Upper lobe of left lung (tissue), 4 donors: ENCODE measurements at regions not wholly inside any gene's neighbourhood (a gene's known extent, or its start where the extent isn't known, plus 50 kb on each side); places are given as distances from the start of the nearest gene placed in this dataset.

Experiments used
- CTCF ChIP-seq, 6 experiments: fragments of 450-650 bp in 4 of 6; fragments of 200-600 bp in 2 of 6; sonication (generic) in 2 of 6; IDR thresholded peaks; one replicate each; pipeline ENCODE4 v1.5.1; 2016 to 2019; ENCODE audit warnings: antibody characterized with exemption in 6 of 6
- POLR2A ChIP-seq, 4 donors: fragments of 450-650 bp; IDR thresholded peaks; one replicate each; pipeline ENCODE4 v1.5.1; 2016 to 2017; ENCODE audit warnings: antibody characterized with exemption in 4 of 4, mild to moderate bottlenecking in 2 of 4
- POLR2AphosphoS5 ChIP-seq, 2 donors: sonication (generic); formaldehyde crosslinking; IDR thresholded peaks; one replicate each; pipeline ENCODE4 v1.5.1; 2017; ENCODE audit warnings: antibody characterized with exemption in 2 of 2

DNA sequence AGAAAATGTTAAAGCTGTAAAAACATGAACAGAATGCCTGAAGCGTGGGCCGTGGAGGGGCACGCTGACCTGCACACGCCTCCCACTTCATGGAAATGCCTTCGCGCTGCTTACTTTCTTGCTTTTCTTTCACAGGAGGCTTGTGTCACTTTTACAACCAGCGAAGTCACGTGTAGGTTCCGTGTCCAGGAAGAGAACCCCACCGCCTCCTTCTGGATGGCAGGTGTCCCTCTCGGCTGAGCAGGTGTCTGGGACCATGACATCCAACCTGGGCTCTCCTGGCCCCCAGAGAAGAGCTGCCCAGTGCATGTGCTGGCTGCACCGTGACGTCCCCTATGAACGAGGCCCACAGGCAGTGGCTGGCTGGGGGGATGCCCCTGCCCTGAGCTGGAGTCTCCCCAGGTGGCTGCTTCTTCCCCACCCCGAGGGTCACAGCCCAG is 345.0 kb upstream of the SFSWAP start:
- TF ChIP-seq CTCF (IDR thresholded peaks at IDR 0.05): no peak
- no peak for TF ChIP-seq POLR2AphosphoS5 (IDR thresholded peaks at IDR 0.05)
- no peak for TF ChIP-seq POLR2A (IDR thresholded peaks at IDR 0.05)
